Ishikawa (cell line): ENCODE measurements at regions not wholly inside any gene's neighbourhood (a gene's known extent, or its start where the extent isn't known, plus 50 kb on each side); places are given as distances from the start of the nearest gene placed in this dataset.

Experiments
- CEBPB ChIP-seq: IDR thresholded peaks from 2 replicates; pipeline ENCODE4 v1.6.1; 2012
- CREB1 ChIP-seq: IDR thresholded peaks from 2 replicates; pipeline ENCODE4 v1.6.1; 2012; ENCODE audit warnings: low read depth
- EGR1 ChIP-seq: IDR thresholded peaks from 2 replicates; pipeline ENCODE4 v1.6.1; 2012
- EP300 ChIP-seq: IDR thresholded peaks from 2 replicates; pipeline ENCODE4 v1.6.1; 2012; ENCODE audit warnings: borderline replicate concordance
- FOXM1 ChIP-seq: IDR thresholded peaks from 2 replicates; pipeline ENCODE4 v1.6.1; 2012; ENCODE audit warnings: low read depth, borderline replicate concordance
- MAX ChIP-seq: IDR thresholded peaks from 2 replicates; pipeline ENCODE4 v1.6.1; 2012
- NFIC ChIP-seq: IDR thresholded peaks from 2 replicates; pipeline ENCODE4 v1.6.1; 2012
- RAD21 ChIP-seq: IDR thresholded peaks from 2 replicates; pipeline ENCODE4 v1.6.1; 2012; ENCODE audit warnings: low read depth
- REST ChIP-seq: IDR thresholded peaks from 2 replicates; pipeline ENCODE4 v1.6.1; 2012; ENCODE audit warnings: low read depth, mild to moderate bottlenecking
- TAF1 ChIP-seq: IDR thresholded peaks from 2 replicates; pipeline ENCODE4 v1.6.1; 2012; ENCODE audit warnings: low read depth, mild to moderate bottlenecking
- TCF12 ChIP-seq: IDR thresholded peaks from 2 replicates; pipeline ENCODE4 v1.6.1; 2012; ENCODE audit warnings: low read depth
- TEAD4 ChIP-seq: IDR thresholded peaks from 2 replicates; pipeline ENCODE4 v1.6.1; 2012
- USF1 ChIP-seq: IDR thresholded peaks from 2 replicates; pipeline ENCODE4 v1.6.1; 2012
- YY1 ChIP-seq: IDR thresholded peaks from 2 replicates; pipeline ENCODE4 v1.6.1; 2012; ENCODE audit warnings: low read depth
- ZBTB7A ChIP-seq: IDR thresholded peaks from 2 replicates; pipeline ENCODE4 v1.6.1; 2012; ENCODE audit warnings: low read depth

- TF ChIP-seq ZBTB7A (no peak), CEBPB (no peak), CREB1 (no peak), EP300 (no peak), MAX (no peak), REST (no peak), TEAD4 (no peak), TCF12 (no peak), YY1 (no peak)
Observed at GRCh38 chr20:29430531-29430930, 1826.9 kb upstream of the DEFB115 start.

- peak; percentile 61 for TF ChIP-seq RAD21
Observed at GRCh38 chr20:29443206-29443781, 1814.2 kb upstream of the DEFB115 start.

- no peak for TF ChIP-seq EP300
- TF ChIP-seq RAD21, result no peak
- TF ChIP-seq USF1, result no peak
- no peak for TF ChIP-seq FOXM1
- no peak for TF ChIP-seq CEBPB
- TF ChIP-seq MAX, result no peak
- TF ChIP-seq CREB1, result no peak
- no peak for TF ChIP-seq ZBTB7A
- no peak for TF ChIP-seq TEAD4
- TF ChIP-seq YY1, result no peak
- no peak for TF ChIP-seq NFIC
- TF ChIP-seq EGR1, result no peak
- no peak for TF ChIP-seq TAF1
- no peak for TF ChIP-seq TCF12
- no peak for TF ChIP-seq REST
Observed at GRCh38 chr20:29443819-29444218, 1813.6 kb upstream of the DEFB115 start.

GRCh38 chr20:29445050-29445907, 1812.2 kb upstream of the DEFB115 start:
- 0 out of 2 replicates have a peak, but pooled peaks have one; percentile 27 for TF ChIP-seq YY1

- no peak for TF ChIP-seq EP300
Observed at GRCh38 chr20:29448806-29449470, 1808.5 kb upstream of the DEFB115 start.

GRCh38 chr20:29452186-29452585, 1805.3 kb upstream of the DEFB115 start:
- TF ChIP-seq USF1 (no peak), NFIC (no peak), TEAD4 (no peak), FOXM1 (no peak), EP300 (no peak), MAX (no peak), TCF12 (no peak), YY1 (no peak), ZBTB7A (no peak), CEBPB (no peak)
